GM12878 (cell line): ENCODE measurements at regions not wholly inside any gene's neighbourhood (a gene's known extent, or its start where the extent isn't known, plus 50 kb on each side); places are given as distances from the start of the nearest gene placed in this dataset.

Source experiments
- ATAC-seq: fragments of 200-7000 bp; cut with Tn5 transposase; 3 replicates; pipeline ENCODE4 v1.9.1; 2020; ENCODE audit warnings: mild to moderate bottlenecking, moderate library complexity
- BruUV-seq: library from RNA; stranded (reverse); fragments of 400-500 nt; replicated peaks from 2 replicates; lab custom pipeline; 2021; lab: Mats Ljungman, UMichigan
- CTCF ChIA-PET: fragments of 300-600 bp; sonication (Branson Sonifier 250); formaldehyde crosslinking; extraction: SDS; loops from one replicate; lab custom pipeline; 2021; ENCODE audit warnings: inconsistent platforms; lab: Yijun Ruan, JAX
- POLR2A ChIA-PET: fragments of 350-600 bp; formaldehyde crosslinking; extraction: SDS; loops from one replicate; lab custom pipeline; 2021; ENCODE audit warnings: inconsistent platforms; lab: Charles Lee
- RAD21 ChIA-PET: fragments of 300-600 bp; sonication (Branson Sonifier 250); formaldehyde crosslinking; loops from one replicate; lab custom pipeline; 2023; ENCODE audit warnings: antibody characterized with exemption; ENCODE audit not compliant: unreplicated experiment; lab: Charles Lee
- SMC1A ChIA-PET: fragments of 300-600 bp; sonication (Branson Sonifier 250); formaldehyde crosslinking; loops from one replicate; lab custom pipeline; 2023; ENCODE audit not compliant: unreplicated experiment, uncharacterized antibody; lab: Charles Lee
- DNase-seq: peaks from one replicate; pipeline ENCODE4 v3.0.0-alpha.2; 2011; ENCODE audit warnings: low read depth, low spot score
- FAIRE-seq: peaks from 3 replicates; lab custom pipeline; 2011; peaks lifted over from hg19 to GRCh38; lab: Jason Lieb, UNC
- H2AFZ ChIP-seq: 2 replicates; pipeline ENCODE4 v1.6.0; 2011; ENCODE audit warnings: low read depth, low read length, control low read depth; ENCODE audit not compliant: control insufficient read depth
- H3K27ac ChIP-seq: 2 replicates; pipeline ENCODE4 v1.5.1; 2011; ENCODE audit warnings: control low read depth; ENCODE audit not compliant: control insufficient read depth, insufficient read depth
- H3K27me3 ChIP-seq, 2 experiments: replicated peaks in 1 of 2; 2 replicates each; pipeline versions ENCODE4 v1.6.0 to v1.6.1; 2011; ENCODE audit warnings: low read length in 1 of 2; ENCODE audit not compliant: control insufficient read depth in 2 of 2, insufficient read depth in 2 of 2
- H3K36me3 ChIP-seq, 2 experiments: 2 replicates each; pipeline ENCODE4 v1.5.1; 2011; ENCODE audit warnings: low read length in 1 of 2; ENCODE audit not compliant: control insufficient read depth in 2 of 2, insufficient read depth in 2 of 2
- H3K4me1 ChIP-seq: 2 replicates; pipeline ENCODE4 v1.6.1; 2011; ENCODE audit warnings: mild to moderate bottlenecking, low read length, moderate library complexity, mixed read lengths; ENCODE audit not compliant: control insufficient read depth, insufficient read depth
- H3K4me2 ChIP-seq: 2 replicates; pipeline ENCODE4 v1.6.0; 2011; ENCODE audit warnings: control low read depth; ENCODE audit not compliant: control insufficient read depth, insufficient read depth
- H3K4me3 ChIP-seq: fragments of 200-600 bp; sonication (generic); 2 replicates; pipeline ENCODE4 v1.5.1; 2016
- H3K79me2 ChIP-seq: 2 replicates; pipeline ENCODE4 v1.6.0; 2011; ENCODE audit warnings: low read length; ENCODE audit not compliant: control insufficient read depth, insufficient read depth
- H3K9ac ChIP-seq: 2 replicates; pipeline ENCODE4 v1.8.0; 2011; ENCODE audit warnings: low read length, control low read depth, mixed read lengths; ENCODE audit not compliant: control insufficient read depth, insufficient read depth
- H3K9me3 ChIP-seq: replicated peaks from 3 replicates; pipeline ENCODE4 v1.5.1; 2011; ENCODE audit warnings: mild to moderate bottlenecking, low read length; ENCODE audit not compliant: control insufficient read depth, insufficient read depth
- H4K20me1 ChIP-seq: 2 replicates; pipeline ENCODE4 v1.6.0; 2011; ENCODE audit not compliant: control insufficient read depth, insufficient read depth
- CBFB ChIP-seq: IDR thresholded peaks from 2 replicates; pipeline ENCODE4 v1.6.1; 2016; ENCODE audit warnings: antibody characterized with exemption, low read depth
- CTCF ChIP-seq, 3 experiments: IDR thresholded peaks in 2 of 3; conservative IDR thresholded peaks in 1 of 3; 2 replicates each; pipeline ENCODE4 v1.5.1; 2011; ENCODE audit warnings: low read depth in 3 of 3, low read length in 3 of 3, mild to moderate bottlenecking in 3 of 3, control low read depth in 2 of 3, moderate library complexity in 2 of 3, inconsistent platforms in 1 of 3, mixed read lengths in 1 of 3; ENCODE audit not compliant: control insufficient read depth in 2 of 3, insufficient read depth in 1 of 3; ENCODE audit errors: extremely low read depth in 1 of 3
- EED ChIP-seq: sonication (generic); IDR thresholded peaks from 2 replicates; pipeline ENCODE4 v1.6.1; 2016; ENCODE audit warnings: antibody characterized with exemption, low read depth
- IKZF2 ChIP-seq, 2 experiments: fragments of 450-650 bp; IDR thresholded peaks; 2 replicates each; pipeline ENCODE4 v1.6.1; 2017; ENCODE audit warnings: mild to moderate bottlenecking in 2 of 2, moderate library complexity in 2 of 2
- MEF2A ChIP-seq: IDR thresholded peaks from 2 replicates; pipeline ENCODE4 v1.6.1; 2011; ENCODE audit warnings: low read depth, mild to moderate bottlenecking, low read length, moderate library complexity; ENCODE audit not compliant: insufficient read depth
- MTA3 ChIP-seq: IDR thresholded peaks from 2 replicates; pipeline ENCODE4 v1.6.1; 2012; ENCODE audit warnings: low read length, inconsistent platforms, borderline replicate concordance
- PAX5 ChIP-seq: IDR thresholded peaks from 2 replicates; pipeline ENCODE4 v1.6.1; 2011; ENCODE audit warnings: low read depth, low read length, borderline replicate concordance
- RUNX3 ChIP-seq: IDR thresholded peaks from 2 replicates; pipeline ENCODE4 v1.6.1; 2012; ENCODE audit warnings: low read length, inconsistent platforms
- SMC3 ChIP-seq: IDR thresholded peaks from 2 replicates; pipeline ENCODE4 v1.6.1; 2011; ENCODE audit warnings: low read length, improper control_type of control experiment, borderline replicate concordance
- SRF ChIP-seq, 2 experiments: IDR thresholded peaks; 2 replicates each; pipeline ENCODE4 v1.6.1; 2011; ENCODE audit warnings: low read depth in 2 of 2, low read length in 2 of 2, mild to moderate bottlenecking in 1 of 2, moderate library complexity in 1 of 2
- ZNF592 ChIP-seq: fragments of 450-650 bp; IDR thresholded peaks from 2 replicates; pipeline ENCODE4 v1.6.1; 2017; ENCODE audit warnings: mild to moderate bottlenecking, moderate library complexity
- WGBS: methylation state at CpG from one replicate; pipeline ENCODE4 v1.1.6; 2016; ENCODE audit warnings: low lambda C conversion rate; ENCODE audit not compliant: insufficient replicate concordance, insufficient coverage; ENCODE audit errors: missing lambda C conversion rate; 5-methylcytosine and 5-hydroxymethylcytosine counted together
- in situ Hi-C: fragments of 300-500 bp; cut with MboI; formaldehyde crosslinking; loops from 9 replicates; pipeline ENCODE4 v1.14.3; 2018; ENCODE audit warnings: mixed read lengths
- intact Hi-C: fragments of 100-400 bp; cut with micrococcal nuclease; formaldehyde crosslinking; loops from one replicate; pipeline ENCODE4 v1.14.2; 2022; ENCODE audit not compliant: unreplicated experiment
- TF ChIP-seq, protein P1 (sequence below): fragments of 450-650 bp; IDR thresholded peaks from 2 replicates; pipeline ENCODE4 v1.6.1; 2017; ENCODE audit warnings: mild to moderate bottlenecking

DNA sequence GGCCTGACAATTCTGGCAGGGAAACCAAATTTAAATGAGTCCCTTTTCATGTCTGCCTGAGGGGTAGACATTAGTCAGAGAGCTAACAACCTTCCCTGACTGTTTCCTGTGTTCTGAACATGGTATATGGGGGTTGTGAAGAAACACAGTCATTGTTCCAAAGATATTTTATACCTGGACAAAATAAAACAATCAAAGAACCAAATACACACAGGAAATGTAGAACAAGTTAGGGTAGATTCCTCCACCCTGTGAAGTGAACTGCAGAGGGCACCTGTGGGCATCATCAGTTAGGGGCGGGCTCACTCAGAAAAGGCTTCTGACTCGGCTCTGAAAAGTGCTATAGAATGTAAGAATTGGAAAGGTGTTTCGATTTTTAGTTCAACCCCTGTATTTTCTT, 231.9 kb upstream of the CADM1 start:
- no peak overlapping the region for H3K27ac ChIP-seq
- H3K36me3 ChIP-seq, result no peaks in the 10 kb centered on the region
- WGBS, result 40% methylated on average over 3 of the region's 3 CpGs
- DNase-seq (no peak), FAIRE-seq (no peak), ATAC-seq (no peak)
- in situ Hi-C loops (no loop called here), intact Hi-C loops (no loop called here)
- no peaks in the 10 kb centered on the region for H3K27me3 ChIP-seq
- SMC1A ChIA-PET, result no interaction called here
- RAD21 ChIA-PET, result no interaction called here
- no peak overlapping the region for H3K4me2 ChIP-seq
- no peak overlapping the region for H3K9ac ChIP-seq
- TF ChIP-seq, protein P1, sequence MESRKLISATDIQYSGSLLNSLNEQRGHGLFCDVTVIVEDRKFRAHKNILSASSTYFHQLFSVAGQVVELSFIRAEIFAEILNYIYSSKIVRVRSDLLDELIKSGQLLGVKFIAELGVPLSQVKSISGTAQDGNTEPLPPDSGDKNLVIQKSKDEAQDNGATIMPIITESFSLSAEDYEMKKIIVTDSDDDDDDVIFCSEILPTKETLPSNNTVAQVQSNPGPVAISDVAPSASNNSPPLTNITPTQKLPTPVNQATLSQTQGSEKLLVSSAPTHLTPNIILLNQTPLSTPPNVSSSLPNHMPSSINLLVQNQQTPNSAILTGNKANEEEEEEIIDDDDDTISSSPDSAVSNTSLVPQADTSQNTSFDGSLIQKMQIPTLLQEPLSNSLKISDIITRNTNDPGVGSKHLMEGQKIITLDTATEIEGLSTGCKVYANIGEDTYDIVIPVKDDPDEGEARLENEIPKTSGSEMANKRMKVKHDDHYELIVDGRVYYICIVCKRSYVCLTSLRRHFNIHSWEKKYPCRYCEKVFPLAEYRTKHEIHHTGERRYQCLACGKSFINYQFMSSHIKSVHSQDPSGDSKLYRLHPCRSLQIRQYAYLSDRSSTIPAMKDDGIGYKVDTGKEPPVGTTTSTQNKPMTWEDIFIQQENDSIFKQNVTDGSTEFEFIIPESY, result no peak
- TF ChIP-seq SRF (IDR thresholded peaks at IDR 0.05; ENCODE audit: low read depth in 2 of 2, low read length in 2 of 2) (no peak), RUNX3 (no peak), CBFB (no peak), CTCF (IDR thresholded peaks at IDR 0.05 in 2 of 3, conservative IDR thresholded peaks at IDR 0.05 in 1 of 3; ENCODE audit: control insufficient read depth in 2 of 3, extremely low read depth in 1 of 3, insufficient read depth in 1 of 3, low read depth in 3 of 3, low read length in 3 of 3) (0 out of 6 replicates have a peak, but pooled peaks of 1 of the 3 experiments have one; percentile 4), EED (no peak), SMC3 (peak; percentile 5; the same call in 1 of the 2 replicates), MTA3 (no peak), MEF2A (no peak), ZNF592 (no peak), IKZF2 (IDR thresholded peaks at IDR 0.05) (no peak), PAX5 (no peak)
- BruUV-seq, result no TSS peak
- no peak overlapping the region for H2AFZ ChIP-seq
- no peaks in the 10 kb centered on the region for H3K4me1 ChIP-seq
- H3K79me2 ChIP-seq, result no peaks in the 10 kb centered on the region
- POLR2A ChIA-PET, result no interaction called here
- CTCF ChIA-PET, result no interaction called here
- no peaks in the 10 kb centered on the region for H4K20me1 ChIP-seq
- no peaks in the 10 kb centered on the region; the same call in 2 of the 3 replicates for H3K9me3 ChIP-seq
- H3K4me3 ChIP-seq, result no peak overlapping the region
